DMS153 (cell line): ENCODE measurements at regions not wholly inside any gene's neighbourhood (a gene's known extent, or its start where the extent isn't known, plus 50 kb on each side); places are given as distances from the start of the nearest gene placed in this dataset.

Experiments used
- DNase-seq: peaks from one replicate; lab custom pipeline; 2025; lab: John Stamatoyannopoulos, UW

DNA sequence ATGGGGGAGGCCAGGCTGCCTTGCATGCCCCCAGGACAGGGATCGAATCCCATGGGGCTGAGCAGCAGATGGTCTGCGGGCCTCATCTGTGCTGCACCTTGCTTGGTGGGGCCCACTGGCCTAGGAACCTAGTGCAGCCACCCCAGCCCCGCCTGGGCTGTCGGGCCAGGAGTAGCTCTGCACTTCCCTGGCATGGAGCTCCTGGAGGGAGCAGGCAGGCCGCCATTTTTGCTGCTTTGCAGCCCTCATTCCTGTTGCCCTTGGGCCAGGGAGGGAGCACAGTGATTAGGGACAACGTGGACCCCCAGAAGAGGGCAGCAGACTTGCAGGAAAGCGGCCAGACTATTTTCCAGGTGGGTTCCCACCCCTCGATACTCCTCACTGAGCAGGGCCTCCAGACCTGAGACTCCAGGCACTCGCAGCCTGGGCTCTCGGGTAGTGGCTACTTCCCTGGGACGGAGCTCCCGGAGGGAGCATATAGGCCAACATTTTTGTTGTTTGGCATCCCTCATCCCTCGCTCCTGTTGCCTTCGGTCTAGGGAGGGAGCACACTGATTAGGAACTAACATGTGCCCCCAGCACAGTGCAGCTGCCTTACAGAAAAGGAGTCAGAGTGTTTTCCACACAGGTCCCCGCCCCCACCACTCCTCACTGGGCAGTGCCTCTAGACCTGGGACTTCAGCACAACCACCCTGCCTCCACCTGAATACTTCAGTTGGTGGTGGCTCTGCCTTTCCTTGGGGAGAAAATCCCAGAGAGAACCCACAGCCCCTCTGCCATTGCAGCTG, 99.5 kb downstream of the MAIP1 start:
- DNase-seq, result no peak

DNA sequence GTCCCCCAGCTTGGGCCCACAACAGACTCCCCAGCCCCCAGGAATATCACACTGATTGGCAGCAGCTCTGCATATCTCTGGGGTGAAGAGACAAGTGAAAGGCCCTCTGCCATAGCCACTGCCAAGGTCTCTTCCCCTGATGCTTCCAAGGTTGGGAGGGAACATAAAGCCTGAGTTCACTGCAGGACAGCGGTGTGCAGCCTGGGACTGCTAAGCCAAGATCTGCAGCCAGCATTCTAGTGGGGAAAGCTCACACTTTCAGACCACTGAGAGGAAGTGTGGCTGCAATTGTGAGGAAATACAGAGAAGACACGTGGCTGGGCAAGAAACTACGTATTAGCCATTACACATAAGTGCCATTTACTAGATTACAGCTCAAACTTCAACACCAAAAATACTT, 100.7 kb downstream of the MAIP1 start:
- DNase-seq, result no peak

DNA sequence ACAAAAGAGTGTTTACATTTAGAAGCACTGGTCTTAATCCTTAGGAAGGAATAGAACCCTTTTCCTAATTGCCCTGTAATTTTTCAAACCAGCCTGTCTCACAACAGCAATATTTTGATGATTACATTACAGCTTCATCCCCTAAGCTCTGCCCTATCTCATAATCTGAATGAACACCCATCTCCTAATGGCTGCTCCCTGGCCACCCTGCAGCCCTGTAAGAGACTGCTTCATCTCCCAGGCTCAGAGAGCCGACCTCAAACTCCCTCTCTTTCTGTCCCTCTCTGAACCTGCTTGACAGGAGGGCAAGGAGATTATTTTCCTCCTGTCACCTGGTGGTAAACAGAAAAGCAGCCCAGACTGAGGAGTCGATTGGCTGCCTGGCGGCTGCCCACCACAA, 107.8 kb downstream of the MAIP1 start:
- no peak for DNase-seq

DNA sequence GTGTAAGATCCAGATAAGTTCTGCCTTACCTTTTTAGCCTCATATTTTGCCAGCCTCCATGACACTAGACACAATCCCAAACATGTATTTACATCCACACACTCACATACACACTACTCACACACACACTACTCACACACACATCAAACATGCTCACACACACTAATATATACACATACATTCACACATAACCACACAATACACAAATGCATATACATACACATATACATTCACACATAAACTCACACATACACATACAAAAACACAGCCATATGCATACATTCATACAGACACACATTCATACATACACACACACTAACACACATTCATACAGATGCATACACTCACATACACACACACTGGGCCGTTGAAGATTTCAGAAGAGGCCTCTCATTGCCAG, 109.5 kb downstream of the MAIP1 start:
- DNase-seq, result no peak

DNA sequence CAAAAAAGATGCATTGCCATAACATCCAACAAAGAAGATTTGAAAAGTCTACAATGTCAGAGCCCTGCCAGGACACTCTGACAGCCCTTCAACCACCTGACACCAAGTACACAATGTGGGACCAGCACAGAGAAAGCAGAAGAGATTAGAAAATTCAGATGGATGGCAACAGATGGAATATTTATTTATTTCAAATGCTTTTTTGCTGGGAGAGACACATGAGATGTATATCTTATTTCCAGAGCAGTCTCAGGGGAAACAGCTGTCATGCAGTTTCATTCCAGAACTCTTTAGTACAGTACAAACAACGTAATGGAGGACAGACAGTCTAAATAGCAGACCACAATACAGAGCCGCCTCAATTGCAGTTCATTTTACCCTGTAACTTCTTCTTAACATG, 110.1 kb downstream of the MAIP1 start:
- DNase-seq, result no peak

DNA sequence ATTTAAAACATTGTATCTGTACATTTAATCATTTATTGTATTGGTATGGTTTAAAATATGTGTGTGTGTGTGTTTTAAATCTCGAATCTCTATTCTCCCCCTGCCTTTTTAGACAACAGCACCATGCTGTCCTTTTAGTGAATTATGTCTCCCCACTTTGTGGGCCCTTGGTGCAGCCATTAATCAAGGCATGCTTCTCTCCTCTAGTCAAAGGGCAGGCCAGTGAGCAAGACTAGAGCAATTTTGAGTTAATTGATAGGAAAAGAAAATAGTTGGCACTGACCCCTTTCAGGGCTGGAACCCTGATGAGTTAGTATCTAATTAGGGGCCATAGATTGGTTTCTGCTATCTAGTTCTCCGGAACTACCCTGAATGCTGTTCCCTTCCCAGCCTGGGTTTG, 111.0 kb downstream of the MAIP1 start:
- no peak for DNase-seq

DNA sequence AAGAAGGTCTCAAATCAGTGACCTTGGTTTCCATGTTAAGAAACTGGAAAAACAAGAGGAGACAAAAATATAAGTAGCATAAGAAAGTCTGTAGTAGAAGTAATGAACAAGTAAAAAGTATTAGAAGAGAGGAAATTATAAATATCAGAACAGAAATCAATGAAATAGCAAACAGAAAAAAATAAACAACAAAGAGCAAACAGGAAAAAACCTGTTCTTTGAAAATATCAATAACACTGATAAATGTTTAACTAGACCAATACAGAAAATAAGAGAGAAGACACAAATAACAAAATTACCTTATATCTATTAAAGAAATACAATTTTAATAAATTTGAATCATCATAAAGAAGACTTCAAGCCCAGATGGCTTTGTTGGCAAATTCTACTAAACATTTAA, 113.3 kb downstream of the MAIP1 start:
- DNase-seq, result no peak

DNA sequence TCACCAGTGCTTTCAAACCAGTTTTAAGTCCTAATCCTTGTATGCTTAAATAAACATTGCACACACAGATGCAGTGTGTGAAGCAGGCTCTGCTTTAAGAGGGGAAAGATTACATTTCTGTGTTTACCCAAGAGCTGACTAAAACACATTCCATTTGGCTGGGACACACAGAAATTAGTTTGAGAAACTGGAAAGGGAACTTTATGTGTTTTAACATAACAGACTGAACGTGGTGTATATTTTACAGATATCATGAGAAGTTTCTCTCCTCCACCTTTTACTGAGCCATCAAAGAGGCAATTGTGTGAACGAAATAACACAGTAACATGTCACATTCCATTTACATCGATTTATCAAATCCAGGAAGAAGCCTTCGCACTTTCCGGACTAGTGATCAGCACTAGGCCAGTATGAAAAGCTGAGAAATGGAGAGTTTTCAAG, 121.8 kb downstream of the MAIP1 start:
- DNase-seq, result peak; percentile 13

DNA sequence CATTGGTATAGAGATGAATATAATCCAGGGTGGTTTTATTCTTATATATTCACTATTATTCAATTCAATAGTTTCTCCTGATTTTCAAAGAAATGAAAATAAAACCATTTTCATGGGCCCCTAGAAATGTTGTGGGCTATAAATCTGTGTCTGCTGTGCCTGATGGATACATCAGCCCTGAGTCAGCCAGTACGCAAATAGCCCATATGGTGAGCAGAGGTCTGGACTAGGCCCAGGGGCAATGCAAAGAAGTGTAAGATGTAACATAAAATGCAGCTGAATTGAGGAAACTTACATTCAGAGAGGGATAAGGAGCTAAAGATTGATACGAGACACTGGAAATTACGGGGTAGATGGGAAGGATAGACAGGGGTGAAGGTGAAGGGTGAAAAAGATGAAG, 122.5 kb downstream of the MAIP1 start:
- no peak for DNase-seq

DNA sequence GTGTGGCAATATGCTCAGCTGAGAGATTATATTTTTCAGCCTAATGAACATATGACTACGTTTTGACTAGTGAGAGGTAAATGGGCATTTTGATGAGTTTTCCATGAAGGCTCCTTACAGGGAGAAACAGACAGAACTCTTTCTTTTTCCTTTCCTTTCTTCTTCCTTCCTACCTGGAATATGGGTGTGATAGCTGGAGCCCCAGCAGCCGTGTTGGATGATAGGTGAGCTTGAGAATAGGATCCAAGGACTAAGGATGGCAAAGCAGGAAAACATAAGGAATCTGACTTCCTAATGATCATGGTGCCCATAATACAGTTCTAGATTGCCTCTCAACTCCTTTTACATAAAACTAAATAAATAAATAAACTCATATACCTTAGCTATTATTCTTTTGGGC, 124.0 kb downstream of the MAIP1 start:
- no peak for DNase-seq

DNA sequence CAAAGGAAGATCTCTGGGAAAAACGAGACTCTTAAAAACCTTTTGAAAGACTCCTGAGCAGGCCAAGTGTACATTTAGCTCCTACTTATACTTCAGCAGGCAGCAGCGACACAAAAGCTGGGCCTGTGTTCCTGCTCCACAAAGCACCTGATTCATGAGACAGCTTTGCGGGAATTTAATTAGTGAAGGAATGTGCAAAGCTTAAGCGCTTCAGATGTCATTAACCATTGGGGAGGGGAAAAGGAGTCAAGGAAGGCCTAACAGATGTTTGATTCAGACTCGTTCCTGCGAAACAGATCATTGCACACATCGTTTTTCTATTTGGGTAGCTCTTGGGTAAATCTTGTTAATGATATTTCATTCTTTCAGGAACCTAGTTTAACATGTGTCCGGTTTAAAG, 125.9 kb downstream of the MAIP1 start:
- DNase-seq, result no peak

DNA sequence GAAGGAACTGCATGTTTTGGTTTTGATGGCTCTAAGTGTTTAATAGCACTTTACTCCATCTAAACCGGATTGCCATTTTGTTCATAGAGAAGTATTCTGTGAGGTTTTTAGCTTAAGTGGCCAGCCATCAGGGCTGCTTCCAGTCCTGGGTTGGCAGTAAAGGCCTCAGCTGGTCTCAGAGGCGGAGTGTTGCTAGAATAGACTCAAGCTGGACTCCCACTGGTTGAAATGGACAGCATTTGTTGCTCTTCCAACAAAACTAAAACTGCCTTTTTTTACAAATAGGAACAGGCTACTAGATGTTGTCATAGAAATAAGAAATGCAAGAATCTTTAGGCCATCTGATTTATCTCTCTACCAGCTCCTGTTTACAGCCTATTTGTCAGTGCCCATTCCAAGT, 126.4 kb downstream of the MAIP1 start:
- DNase-seq, result no peak

DNA sequence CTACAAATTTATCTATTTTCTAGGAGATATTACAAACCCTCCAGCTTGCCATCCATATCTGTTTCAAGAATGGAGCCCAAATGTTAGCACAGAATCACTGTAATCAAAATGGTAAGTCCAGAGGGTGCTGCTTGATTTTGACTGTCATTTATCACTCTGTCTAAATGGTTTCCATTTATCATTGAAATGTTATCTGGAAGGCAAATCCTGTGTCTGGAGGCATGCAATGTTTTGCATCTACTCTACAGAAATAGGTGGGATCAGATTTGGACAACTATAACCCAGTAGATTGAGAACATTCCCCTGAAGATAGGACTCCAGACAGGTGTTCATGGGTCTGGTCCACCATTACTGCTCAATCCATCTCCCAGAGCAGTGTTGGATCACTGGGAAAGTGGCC, 128.7 kb downstream of the MAIP1 start:
- no peak for DNase-seq

DNA sequence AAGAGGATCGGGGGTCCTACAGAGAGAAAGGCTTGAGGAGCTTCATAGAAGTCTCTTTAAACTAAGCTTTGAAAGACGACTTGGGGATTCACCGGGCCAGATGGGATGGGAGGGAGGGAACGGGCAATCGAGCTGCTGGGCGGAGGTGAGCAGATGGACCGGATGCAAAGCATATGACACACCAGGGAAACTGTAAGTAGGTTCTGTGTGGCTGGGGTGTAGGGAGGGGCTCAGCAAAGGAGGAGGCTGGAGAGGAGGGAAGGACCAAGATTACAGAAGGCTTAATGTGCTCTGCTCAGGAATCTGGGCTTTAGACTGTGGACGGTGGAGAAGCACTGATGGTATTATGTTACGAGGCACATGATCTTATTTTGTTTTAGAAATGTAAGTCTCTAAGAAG, 131.5 kb downstream of the MAIP1 start:
- DNase-seq, result no peak

DNA sequence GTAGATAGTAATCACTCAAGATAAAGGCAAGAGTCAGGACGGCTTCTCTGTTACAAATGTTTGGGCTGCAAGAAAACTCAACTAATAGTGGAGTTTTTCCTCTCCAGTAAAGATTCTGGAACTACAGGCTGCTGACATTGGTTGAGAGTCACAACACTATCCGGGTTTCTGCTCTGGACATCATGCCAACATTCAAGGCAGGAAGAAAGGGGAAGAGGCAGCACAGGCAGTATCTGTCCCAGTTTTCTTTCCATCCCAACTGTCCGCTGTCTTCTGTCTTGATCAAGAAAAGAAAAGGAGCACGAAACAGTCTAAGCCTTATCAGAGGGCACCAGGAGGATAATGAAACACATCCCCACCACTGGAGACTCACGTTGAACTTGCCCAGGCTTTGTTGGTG, 132.1 kb downstream of the MAIP1 start:
- no peak for DNase-seq

DNA sequence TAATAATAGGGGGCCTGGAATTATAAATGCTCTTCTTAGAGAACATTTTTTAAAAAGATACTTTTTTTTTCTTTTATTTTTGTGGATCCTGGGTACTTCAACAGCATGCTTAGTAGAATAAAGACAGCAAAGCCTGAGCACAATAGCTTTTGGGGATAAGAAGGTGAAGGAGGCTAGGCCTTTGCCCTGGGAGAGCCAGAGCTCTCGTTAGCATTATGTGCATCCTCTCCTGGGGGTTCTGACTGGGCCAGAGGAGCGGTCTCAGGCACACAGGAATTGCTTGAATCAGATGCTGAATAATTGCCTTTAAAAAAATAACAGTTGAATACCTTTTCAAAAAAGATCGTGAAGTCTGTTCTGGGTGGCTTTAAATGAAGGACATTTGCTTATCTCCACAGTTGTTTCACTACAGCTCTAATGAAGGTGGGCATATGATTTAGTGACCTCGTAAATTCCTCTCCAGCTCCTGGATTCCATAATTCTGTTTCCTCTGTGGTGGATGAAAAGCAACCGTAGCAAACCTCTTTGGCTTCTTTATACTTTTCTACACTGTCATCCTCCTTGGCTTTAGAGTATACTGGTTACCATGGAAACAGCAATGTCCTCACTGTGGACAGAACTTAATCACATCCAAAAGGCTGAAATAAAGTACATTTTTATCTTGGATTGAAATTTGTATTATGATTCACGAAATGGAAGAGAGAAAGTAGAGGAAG, 133.8 kb downstream of the MAIP1 start:
- DNase-seq, result no peak

DNA sequence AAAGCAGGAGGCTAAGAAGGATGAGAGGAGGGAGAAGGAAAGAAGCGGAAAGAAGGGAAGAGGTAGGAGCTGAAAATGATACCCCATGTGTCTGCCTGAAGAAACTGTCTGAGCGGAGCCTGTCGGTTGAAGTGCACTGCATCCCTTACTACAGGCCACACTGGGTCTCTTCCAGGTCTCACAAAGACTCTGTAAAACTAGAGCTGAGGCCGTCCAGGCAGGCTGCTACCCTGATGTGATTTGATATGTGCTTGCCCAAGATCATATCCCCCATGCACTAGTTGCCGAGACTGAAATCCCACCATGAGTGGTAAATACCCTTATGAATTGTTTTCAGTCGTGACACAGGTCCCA, 134.4 kb downstream of the MAIP1 start:
- DNase-seq, result no peak

DNA sequence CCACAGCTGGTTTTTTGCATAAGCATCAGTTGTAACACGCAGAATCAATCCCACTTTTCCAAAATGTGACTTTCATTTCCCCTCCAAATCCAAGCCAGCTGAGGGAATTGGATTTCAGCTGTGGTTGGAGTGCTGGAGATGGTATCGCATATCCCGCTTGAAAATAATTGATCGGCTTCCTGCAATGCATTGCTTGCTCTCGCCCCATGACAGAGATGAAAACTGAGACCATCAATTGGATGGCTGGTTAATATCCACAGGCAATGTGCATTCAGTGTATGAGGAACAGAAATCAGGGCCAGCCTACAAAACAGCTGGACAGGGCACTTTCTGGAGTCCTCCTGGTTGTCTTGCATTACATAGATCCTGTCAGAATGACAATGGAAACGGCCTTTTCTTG, 135.3 kb downstream of the MAIP1 start:
- DNase-seq, result no peak

DNA sequence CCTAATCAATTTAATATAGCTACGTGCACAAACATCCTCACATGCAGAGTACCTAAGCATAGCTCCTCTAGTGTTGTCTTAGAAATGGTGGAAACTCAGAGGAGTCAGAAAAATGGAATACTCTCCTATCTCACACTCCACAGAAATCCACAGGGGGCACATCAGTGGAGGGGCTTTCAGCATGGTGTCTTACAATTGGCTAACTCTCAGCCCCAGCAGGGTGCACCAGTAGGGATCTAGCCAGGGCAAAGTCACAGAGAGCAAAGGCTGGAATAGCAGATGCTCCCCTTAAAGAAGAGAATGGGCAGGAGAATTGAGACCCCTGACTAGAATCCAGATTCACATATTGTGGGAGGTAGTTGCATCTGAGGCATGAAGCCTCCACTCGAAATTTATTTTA, 135.7 kb downstream of the MAIP1 start:
- no peak for DNase-seq

DNA sequence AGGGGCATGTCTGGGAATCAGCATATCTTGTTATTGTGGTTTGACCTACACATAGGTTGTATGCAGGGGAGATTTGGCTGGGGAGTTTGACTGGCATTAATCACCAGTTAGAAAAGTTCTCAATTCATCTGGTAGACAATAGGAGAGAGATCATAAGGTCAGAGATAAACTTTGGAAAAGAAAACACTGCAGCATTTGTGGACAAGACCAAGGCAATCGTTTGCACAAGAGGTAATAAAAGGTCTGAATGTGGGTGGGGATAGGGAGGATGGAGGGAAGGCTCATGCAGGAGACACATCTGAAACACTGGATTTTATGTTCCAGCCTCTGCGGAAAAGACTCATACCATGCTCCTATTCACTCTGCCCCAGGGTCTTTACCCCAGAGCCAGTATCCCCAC, 136.9 kb downstream of the MAIP1 start:
- no peak for DNase-seq

DNA sequence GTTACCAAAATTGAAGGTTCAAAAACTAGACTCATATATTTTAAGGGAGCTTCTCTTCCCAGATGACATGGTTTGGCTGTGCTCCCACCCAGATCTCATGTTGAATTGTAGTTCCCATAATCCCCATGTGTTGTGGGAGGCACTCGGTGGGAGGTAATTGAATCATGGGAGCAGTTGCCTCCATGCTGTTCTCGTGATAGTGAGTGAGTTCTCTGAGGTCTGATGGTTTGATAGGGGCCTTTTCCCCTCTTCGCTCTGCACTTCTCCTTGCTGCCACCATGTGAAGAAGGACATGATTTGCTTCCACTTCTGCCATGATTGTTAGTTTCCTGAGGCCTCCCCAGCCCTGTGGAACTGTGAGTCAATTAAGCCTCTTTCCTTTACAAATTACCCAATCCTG, 140.1 kb downstream of the MAIP1 start:
- no peak for DNase-seq

DNA sequence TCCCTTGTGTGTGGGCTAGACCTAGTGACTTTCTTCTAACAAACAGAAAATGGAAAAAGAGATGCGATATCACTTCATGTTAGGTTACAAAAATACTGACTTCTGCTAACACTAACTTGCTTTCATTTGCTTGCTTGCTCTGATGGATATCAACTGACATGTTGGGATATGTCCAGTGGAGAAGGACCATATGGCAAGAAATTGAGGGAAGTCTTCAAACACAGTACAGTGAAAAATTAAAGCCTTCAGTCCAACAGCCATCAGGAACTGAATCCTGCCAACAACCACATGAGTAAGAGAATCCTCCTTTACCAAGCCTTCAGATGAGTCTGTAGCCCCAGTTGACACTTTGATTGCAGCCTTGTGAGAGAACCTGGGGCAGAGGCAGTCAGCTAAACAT, 143.9 kb downstream of the MAIP1 start:
- no peak for DNase-seq

DNA sequence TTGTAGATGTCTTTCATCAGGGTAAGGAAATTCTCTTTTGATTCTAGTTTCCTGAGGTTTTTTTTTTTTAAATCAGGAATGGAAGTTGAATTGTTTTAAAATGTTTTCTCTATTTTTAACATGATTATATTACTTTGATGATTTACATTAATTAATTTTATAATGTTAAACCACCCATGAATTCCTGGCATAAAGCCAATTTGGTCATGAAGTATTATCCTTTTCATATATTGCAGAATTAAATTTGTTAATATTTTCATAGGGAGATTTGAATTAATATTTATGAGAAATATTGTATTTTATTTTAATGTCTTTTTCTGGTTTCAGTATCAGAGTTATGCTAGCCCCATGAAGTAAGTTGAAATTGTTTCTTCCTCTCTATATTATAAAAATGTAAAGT, 144.6 kb downstream of the MAIP1 start:
- no peak for DNase-seq

DNA sequence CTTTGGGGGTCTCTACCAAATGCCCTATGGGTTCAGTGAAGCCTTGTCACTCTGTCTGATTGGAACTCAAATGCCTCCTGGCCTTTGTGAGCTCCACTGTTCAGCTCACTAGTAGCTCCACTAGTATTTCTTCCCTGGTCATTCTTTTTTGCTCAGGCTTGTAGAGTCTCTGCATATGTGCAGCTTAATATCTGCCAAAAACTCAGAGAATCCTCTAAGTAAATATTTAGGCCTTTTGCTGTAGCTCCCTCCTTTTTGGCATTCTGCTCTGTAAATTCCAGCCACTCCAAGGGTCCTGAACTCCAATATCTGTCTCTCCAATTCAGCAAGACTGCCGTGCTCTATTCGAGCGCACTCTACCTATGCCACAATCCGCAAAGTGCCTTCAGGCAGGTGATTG, 146.5 kb downstream of the MAIP1 start:
- no peak for DNase-seq
